AG04450 (cell line): ENCODE measurements at regions not wholly inside any gene's neighbourhood (a gene's known extent, or its start where the extent isn't known, plus 50 kb on each side); places are given as distances from the start of the nearest gene placed in this dataset.

Experiments used
- CTCF ChIA-PET: fragments of 300-600, 350-600 bp; formaldehyde crosslinking; extraction: SDS; loops from one replicate; lab custom pipeline; 2022; ENCODE audit warnings: antibody characterized with exemption, inconsistent platforms; lab: Charles Lee
- POLR2A ChIA-PET: fragments of 350-600 bp; formaldehyde crosslinking; extraction: SDS; loops from one replicate; lab custom pipeline; 2021; ENCODE audit warnings: antibody characterized with exemption, inconsistent platforms; lab: Yijun Ruan, JAX
- DNase-seq: peaks from one replicate; pipeline ENCODE4 v3.0.0-alpha.2; 2011; ENCODE audit warnings: low read depth, low spot score
- H3K27ac ChIP-seq: one replicate; pipeline ENCODE4 v1.5.1; 2012; ENCODE audit warnings: low read depth, low read length, control low read depth
- H3K27me3 ChIP-seq: one replicate; pipeline ENCODE4 v1.6.0; 2012; ENCODE audit warnings: low read length; ENCODE audit not compliant: control insufficient read depth, insufficient read depth
- H3K4me3 ChIP-seq: 2 replicates; pipeline ENCODE4 v1.5.1; 2011; ENCODE audit warnings: mild to moderate bottlenecking, low read depth, low read length, control low read depth
- H3K9me3 ChIP-seq: 2 replicates; pipeline ENCODE4 v1.5.1; 2012; ENCODE audit warnings: low read length; ENCODE audit not compliant: control insufficient read depth, insufficient read depth
- CTCF ChIP-seq: IDR thresholded peaks from 2 replicates; pipeline ENCODE4 v1.5.1; 2011; ENCODE audit warnings: low read depth, low read length, control low read depth, inconsistent platforms

GRCh38 chr18:10387399-10387798 lies 67.0 kb upstream of the APCDD1 start:
- Histone ChIP-seq H3K9me3 (no peaks in the 10 kb centered on the region), H3K4me3 (no peak overlapping the region), H3K27me3 (no peaks in the 10 kb centered on the region), H3K27ac (no peak overlapping the region)
- ChIA-PET CTCF (no interaction called here), POLR2A (no interaction called here)
- TF ChIP-seq CTCF = no peak
- DNase-seq = no peak

DNA sequence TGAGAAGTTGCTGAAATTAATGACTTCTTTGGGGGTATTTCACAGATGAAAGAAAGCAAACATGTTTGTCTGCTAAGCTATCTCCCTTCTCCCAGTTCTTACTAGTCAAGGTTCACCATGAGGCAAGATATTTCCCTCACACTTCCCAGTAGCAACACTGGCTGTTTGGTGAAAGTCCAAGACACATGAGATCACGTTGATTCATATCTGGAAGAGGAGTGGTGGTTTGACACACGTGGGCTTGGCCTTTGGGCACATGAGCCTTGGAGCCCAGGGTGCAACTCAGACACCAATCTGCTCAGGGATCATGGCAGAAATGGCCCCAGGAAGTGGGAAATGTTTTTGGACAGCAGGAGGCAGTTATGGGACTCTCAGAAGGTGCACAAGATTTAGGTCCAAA lies 66.1 kb upstream of the APCDD1 start:
- DNase-seq = no peak
- CTCF ChIA-PET = no interaction called here
- Histone ChIP-seq H3K27ac (no peak overlapping the region), H3K4me3 (no peak overlapping the region), H3K27me3 (no peaks in the 10 kb centered on the region), H3K9me3 (no peaks in the 10 kb centered on the region)
- POLR2A ChIA-PET = no interaction called here
- no peak for TF ChIP-seq CTCF

DNA sequence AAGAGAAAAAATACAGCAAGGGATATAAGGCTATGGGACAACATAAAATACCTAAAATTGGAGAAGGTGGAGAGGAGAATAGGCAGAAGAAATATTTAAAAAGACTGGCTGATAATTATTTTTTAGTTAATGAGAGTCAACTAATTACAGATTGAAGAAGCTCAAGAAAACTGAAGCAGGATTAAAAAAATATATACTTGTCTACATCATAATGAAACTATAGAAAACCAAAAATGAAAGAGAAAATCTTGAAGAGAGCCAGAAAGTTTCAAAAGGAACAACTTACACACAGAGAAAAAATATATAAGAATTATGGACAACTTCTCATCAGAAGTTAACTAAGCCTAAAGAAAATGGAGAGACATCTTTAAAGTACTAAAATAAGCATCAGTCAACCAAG lies 62.9 kb upstream of the APCDD1 start:
- ChIA-PET CTCF (no interaction called here), POLR2A (no interaction called here)
- H3K9me3 ChIP-seq = no peaks in the 10 kb centered on the region
- H3K27ac ChIP-seq = no peak overlapping the region
- no peaks in the 10 kb centered on the region for H3K27me3 ChIP-seq
- DNase-seq = no peak
- TF ChIP-seq CTCF = no peak
- no peak overlapping the region for H3K4me3 ChIP-seq

- DNase-seq = no peak
- no peak overlapping the region for H3K27ac ChIP-seq
- CTCF ChIA-PET = no interaction called here
- POLR2A ChIA-PET = interaction anchor here (0.7 kb wide), 1 partner anchor 90 kb away, joined by 3 read pairs; no protein-coding TSS in a partner anchor
- H3K9me3 ChIP-seq = no peaks in the 10 kb centered on the region
- H3K4me3 ChIP-seq = no peak overlapping the region
- TF ChIP-seq CTCF = no peak
- H3K27me3 ChIP-seq = no peaks in the 10 kb centered on the region
These were observed 57.4 kb upstream of the APCDD1 start for GRCh38 chr18:10397004-10397403.

DNA sequence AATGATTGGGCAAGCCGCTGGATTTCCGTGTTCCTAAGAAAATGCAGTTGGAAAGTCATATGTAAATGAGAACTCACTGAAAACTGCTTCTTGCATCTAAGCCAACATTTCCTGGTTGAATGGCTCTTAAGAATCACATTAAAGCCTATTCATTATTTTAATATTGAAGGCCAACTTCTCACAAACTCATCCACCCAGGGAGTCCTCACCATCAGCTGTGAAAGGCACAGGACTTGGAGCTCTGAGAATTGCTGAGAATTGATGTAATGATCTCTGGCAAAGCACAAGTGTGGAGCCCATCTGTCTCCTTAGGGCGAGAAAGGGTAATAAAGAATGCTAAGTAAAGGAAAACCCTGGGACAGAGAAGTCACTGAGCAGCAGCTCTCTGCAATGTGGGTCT lies 55.9 kb upstream of the APCDD1 start:
- DNase-seq = no peak

More for the DNA sequence above, 55.9 kb upstream of the APCDD1 start:
- H3K27me3 ChIP-seq = peaks cover 2% of the 10 kb centered on the region
- ChIA-PET POLR2A (no interaction called here), CTCF (no interaction called here)
- no peak for TF ChIP-seq CTCF
- H3K27ac ChIP-seq = no peak overlapping the region
- no peak overlapping the region for H3K4me3 ChIP-seq
- H3K9me3 ChIP-seq = no peaks in the 10 kb centered on the region
